CD4-positive, alpha-beta T cell (primary cell): ENCODE measurements at regions not wholly inside any gene's neighbourhood (a gene's known extent, or its start where the extent isn't known, plus 50 kb on each side); places are given as distances from the start of the nearest gene placed in this dataset.

Source experiments
- ATAC-seq: fragments of 200-7000 bp; cut with Tn5 transposase; one replicate; pipeline ENCODE4 v1.10.0; 2022; ENCODE audit warnings: mild to moderate bottlenecking; ENCODE audit not compliant: poor library complexity
- CTCF ChIA-PET: fragments of 350-600 bp; sonication (Branson Sonifier 250); formaldehyde crosslinking; loops from one replicate; lab custom pipeline; 2021; ENCODE audit warnings: antibody characterized with exemption, inconsistent platforms; lab: Charles Lee
- POLR2A ChIA-PET: fragments of 350-600 bp; sonication (Branson Sonifier 250); formaldehyde crosslinking; loops from one replicate; lab custom pipeline; 2021; ENCODE audit warnings: antibody characterized with exemption, inconsistent platforms; lab: Charles Lee
- DNase-seq, 14 experiments: peaks; one replicate each; pipeline ENCODE4 v3.0.0-alpha.2; 2013 to 2020; ENCODE audit warnings: mixed read lengths in 2 of 14
- H3K27ac ChIP-seq, 2 donors: one replicate each; pipeline versions ENCODE4 v1.5.1 to v1.7.0; 2013; ENCODE audit warnings: low read length in 2 of 2, low read depth in 1 of 2, mild to moderate bottlenecking in 1 of 2
- H3K27me3 ChIP-seq, 2 experiments: 1 replicate in 1 of 2; 2 replicates in 1 of 2; pipeline versions ENCODE4 v1.6.1 to v1.7.0; 2013; ENCODE audit warnings: low read length in 2 of 2, control low read depth in 1 of 2, mild to moderate bottlenecking in 1 of 2, moderate library complexity in 1 of 2; ENCODE audit not compliant: insufficient read depth in 2 of 2, control insufficient read depth in 1 of 2
- H3K36me3 ChIP-seq: one replicate; pipeline ENCODE4 v1.6.1; 2013; ENCODE audit warnings: low read length, control low read depth; ENCODE audit not compliant: insufficient read depth
- H3K4me1 ChIP-seq: one replicate; pipeline ENCODE4 v1.6.1; 2013; ENCODE audit warnings: low read length, control low read depth; ENCODE audit not compliant: insufficient read depth
- H3K4me3 ChIP-seq: one replicate; pipeline ENCODE4 v1.5.1; 2013; ENCODE audit warnings: mild to moderate bottlenecking, low read length, moderate library complexity
- H3K9me3 ChIP-seq, 2 experiments: 1 replicate in 1 of 2; 2 replicates in 1 of 2; pipeline versions ENCODE4 v1.6.1 to v1.7.0; 2013; ENCODE audit warnings: low read length in 2 of 2, mild to moderate bottlenecking in 2 of 2, control low read depth in 1 of 2, moderate library complexity in 1 of 2; ENCODE audit not compliant: control insufficient read depth in 1 of 2, insufficient read depth in 1 of 2
- H3K27ac Mint-ChIP-seq: one replicate; pipeline ENCODE4 v1.8.0; 2020; ENCODE audit warnings: mixed read lengths
- H3K27me3 Mint-ChIP-seq: one replicate; pipeline ENCODE4 v1.8.0; 2021; ENCODE audit warnings: mixed read lengths
- H3K36me3 Mint-ChIP-seq: one replicate; pipeline ENCODE4 v1.8.0; 2021; ENCODE audit warnings: low read depth, mixed read lengths
- H3K4me1 Mint-ChIP-seq: one replicate; pipeline ENCODE4 v1.8.0; 2021; ENCODE audit warnings: low read depth, mixed read lengths
- H3K4me3 Mint-ChIP-seq: one replicate; pipeline ENCODE4 v1.8.0; 2020; ENCODE audit warnings: mild to moderate bottlenecking, mixed read lengths
- H3K9me3 Mint-ChIP-seq: one replicate; pipeline ENCODE4 v1.8.0; 2020; ENCODE audit warnings: mixed read lengths
- intact Hi-C, 2 experiments: fragments of 100-400 bp; cut with DNase I in 1 of 2; cut with micrococcal nuclease in 1 of 2; formaldehyde crosslinking; loops; one replicate each; pipeline versions ENCODE4 v1.15.1 to v1.9.0; 2023 to 2025; cut with DNase I, micrococcal nuclease
- TF ChIP-seq, protein P1 (sequence below): fragments of 200-600 bp; IDR thresholded peaks from one replicate; pipeline ENCODE4 v1.8.0; 2022; ENCODE audit warnings: antibody characterized with exemption, mild to moderate bottlenecking

GRCh38 chr18:78724214-78724914 is 255.3 kb upstream of the SALL3 start:
- Histone ChIP-seq H3K27ac (no peak overlapping the region), H3K27me3 (peaks cover 2 to 6% of the 10 kb centered on the region in 2 experiments), H3K9me3 (peaks cover 0 to 32% of the 10 kb centered on the region in 2 experiments), H3K4me3 (no peak overlapping the region), H3K36me3 (no peaks in the 10 kb centered on the region), H3K4me1 (no peaks in the 10 kb centered on the region)
- CTCF ChIA-PET = no interaction called here
- Mint-ChIP-seq H3K36me3 (no peaks in the 10 kb centered on the region), H3K27ac (no peak overlapping the region), H3K27me3 (peaks cover 29% of the 10 kb centered on the region), H3K4me3 (no peak overlapping the region), H3K9me3 (no peaks in the 10 kb centered on the region), H3K4me1 (no peaks in the 10 kb centered on the region)
- POLR2A ChIA-PET = no interaction called here
- ATAC-seq (no peak), DNase-seq (no peak)
- TF ChIP-seq, protein P1, sequence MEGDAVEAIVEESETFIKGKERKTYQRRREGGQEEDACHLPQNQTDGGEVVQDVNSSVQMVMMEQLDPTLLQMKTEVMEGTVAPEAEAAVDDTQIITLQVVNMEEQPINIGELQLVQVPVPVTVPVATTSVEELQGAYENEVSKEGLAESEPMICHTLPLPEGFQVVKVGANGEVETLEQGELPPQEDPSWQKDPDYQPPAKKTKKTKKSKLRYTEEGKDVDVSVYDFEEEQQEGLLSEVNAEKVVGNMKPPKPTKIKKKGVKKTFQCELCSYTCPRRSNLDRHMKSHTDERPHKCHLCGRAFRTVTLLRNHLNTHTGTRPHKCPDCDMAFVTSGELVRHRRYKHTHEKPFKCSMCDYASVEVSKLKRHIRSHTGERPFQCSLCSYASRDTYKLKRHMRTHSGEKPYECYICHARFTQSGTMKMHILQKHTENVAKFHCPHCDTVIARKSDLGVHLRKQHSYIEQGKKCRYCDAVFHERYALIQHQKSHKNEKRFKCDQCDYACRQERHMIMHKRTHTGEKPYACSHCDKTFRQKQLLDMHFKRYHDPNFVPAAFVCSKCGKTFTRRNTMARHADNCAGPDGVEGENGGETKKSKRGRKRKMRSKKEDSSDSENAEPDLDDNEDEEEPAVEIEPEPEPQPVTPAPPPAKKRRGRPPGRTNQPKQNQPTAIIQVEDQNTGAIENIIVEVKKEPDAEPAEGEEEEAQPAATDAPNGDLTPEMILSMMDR = no peak
- intact Hi-C loops = no loop called here

DNA sequence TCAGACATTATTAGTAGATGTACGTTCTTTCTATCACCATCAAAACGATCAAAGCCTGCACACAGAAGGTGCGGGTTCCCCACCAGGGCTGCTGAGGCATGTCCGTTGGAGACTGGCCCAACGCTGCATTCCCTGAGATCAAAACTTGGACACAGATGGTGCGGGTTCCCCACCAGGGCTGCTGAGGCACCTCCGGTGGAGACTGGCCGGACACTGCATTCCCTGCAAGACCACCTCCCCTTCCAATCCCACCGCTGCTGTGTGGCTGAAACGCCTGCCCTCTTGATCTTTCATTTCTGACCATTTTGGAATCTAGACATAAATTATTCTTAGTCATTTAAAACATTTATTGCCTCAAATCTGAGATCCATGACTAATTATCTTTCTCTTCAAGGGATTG is 254.2 kb upstream of the SALL3 start:
- peaks cover 2 to 6% of the 10 kb centered on the region in 2 experiments for H3K27me3 ChIP-seq
- Mint-ChIP-seq H3K9me3 (no peaks in the 10 kb centered on the region), H3K4me3 (no peak overlapping the region), H3K27ac (no peak overlapping the region), H3K27me3 (peaks cover 23% of the 10 kb centered on the region), H3K4me1 (no peaks in the 10 kb centered on the region), H3K36me3 (no peaks in the 10 kb centered on the region)
- TF ChIP-seq, protein P1 = no peak
- ChIA-PET CTCF (no interaction called here), POLR2A (no interaction called here)
- no peak for DNase-seq
- H3K4me1 ChIP-seq = no peaks in the 10 kb centered on the region
- ATAC-seq = no peak
- H3K36me3 ChIP-seq = no peaks in the 10 kb centered on the region
- intact Hi-C loops = no loop called here
- H3K9me3 ChIP-seq = peaks cover 0 to 29% of the 10 kb centered on the region in 2 experiments
- H3K27ac ChIP-seq = no peak overlapping the region
- H3K4me3 ChIP-seq = no peak overlapping the region

DNA sequence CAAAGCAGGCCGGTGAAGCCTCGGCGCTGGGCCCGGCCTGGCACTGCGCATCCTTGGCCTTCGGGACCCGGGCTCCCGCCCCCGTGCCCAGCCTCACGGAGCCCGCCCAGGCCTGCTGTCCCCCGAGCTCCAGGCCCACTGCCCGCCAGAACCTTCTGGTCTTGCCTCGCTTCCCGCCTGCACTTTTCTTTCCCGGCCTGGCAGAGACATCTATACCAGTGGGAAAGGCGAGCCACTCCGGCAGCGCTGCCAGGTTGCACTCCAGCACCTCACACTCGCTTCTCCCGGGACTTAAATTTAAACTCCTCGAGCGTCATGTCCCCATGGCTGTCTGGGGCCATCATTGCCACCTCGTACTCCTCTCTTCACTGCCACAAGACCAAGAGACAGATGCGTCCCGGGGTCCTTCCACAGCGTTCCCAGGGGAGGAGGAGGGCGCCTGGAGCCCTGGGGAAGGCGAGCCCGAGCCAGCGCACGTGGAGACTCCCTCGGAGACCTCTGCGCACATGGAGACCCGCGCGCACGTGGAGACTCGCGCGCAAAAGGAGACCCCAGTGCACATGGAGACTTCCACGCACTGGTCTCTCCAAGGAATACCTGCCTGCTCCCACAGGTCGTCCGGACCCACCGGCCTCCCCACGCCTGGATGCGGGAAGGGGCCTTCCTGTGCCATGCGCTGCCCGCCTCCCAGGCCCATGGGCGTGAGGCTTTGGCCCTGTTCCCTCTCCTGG is 253.1 kb upstream of the SALL3 start:
- no peak overlapping the region for H3K4me3 Mint-ChIP-seq

More for the DNA sequence above, 253.1 kb upstream of the SALL3 start:
- Histone ChIP-seq H3K27ac (no peak overlapping the region), H3K9me3 (peaks cover 0 to 24% of the 10 kb centered on the region in 2 experiments), H3K36me3 (no peaks in the 10 kb centered on the region), H3K4me1 (no peaks in the 10 kb centered on the region), H3K4me3 (no peak overlapping the region), H3K27me3 (peaks cover 0 to 6% of the 10 kb centered on the region in 2 experiments)
- no peak overlapping the region for H3K27ac Mint-ChIP-seq
- H3K27me3 Mint-ChIP-seq = peaks cover 19% of the 10 kb centered on the region
- H3K9me3 Mint-ChIP-seq = no peaks in the 10 kb centered on the region
- no peaks in the 10 kb centered on the region for H3K4me1 Mint-ChIP-seq
- TF ChIP-seq, protein P1 = no peak
- intact Hi-C loops = no loop called here
- no peak for DNase-seq
- ChIA-PET CTCF (no interaction called here), POLR2A (no interaction called here)
- no peaks in the 10 kb centered on the region for H3K36me3 Mint-ChIP-seq
- no peak for ATAC-seq
